Naive thymus-derived CD4-positive, alpha-beta T cell (primary cell): ENCODE measurements at regions not wholly inside any gene's neighbourhood (a gene's known extent, or its start where the extent isn't known, plus 50 kb on each side); places are given as distances from the start of the nearest gene placed in this dataset.

ENCODE experiments used
- ATAC-seq: fragments of 150-1000 bp; cut with Tn5 transposase; 2 replicates; pipeline ENCODE4 v1.10.0; 2021; ENCODE audit warnings: mild to moderate bottlenecking, moderate library complexity
- CTCF ChIA-PET: fragments of 350-600 bp; sonication (Branson Sonifier 250); formaldehyde crosslinking; loops from one replicate; lab custom pipeline; 2021; ENCODE audit warnings: antibody characterized with exemption; lab: Charles Lee
- POLR2A ChIA-PET: fragments of 350-600 bp; sonication (Branson Sonifier 250); formaldehyde crosslinking; loops from one replicate; lab custom pipeline; 2021; ENCODE audit warnings: antibody characterized with exemption, inconsistent platforms; lab: Charles Lee
- DNase-seq, 9 donors: peaks; one replicate each; pipeline versions ENCODE4 v3.0.0 to v3.0.0-alpha.2; 2020 to 2022; ENCODE audit warnings: mixed read lengths in 1 of 9
- H3K27ac ChIP-seq: one replicate; pipeline ENCODE4 v1.7.0; 2013; ENCODE audit warnings: mild to moderate bottlenecking, low read depth, low read length, moderate library complexity
- H3K27me3 ChIP-seq, 2 donors: one replicate each; pipeline ENCODE4 v1.7.0; 2013; ENCODE audit warnings: low read length in 2 of 2, mild to moderate bottlenecking in 2 of 2, moderate library complexity in 2 of 2; ENCODE audit not compliant: control insufficient read depth in 2 of 2, insufficient read depth in 2 of 2
- H3K36me3 ChIP-seq, 3 experiments: 1 replicate in 2 of 3; 2 replicates in 1 of 3; pipeline ENCODE4 v1.7.0; 2013; ENCODE audit warnings: low read length in 3 of 3, mild to moderate bottlenecking in 3 of 3, moderate library complexity in 1 of 3; ENCODE audit not compliant: insufficient read depth in 3 of 3, control insufficient read depth in 2 of 3
- H3K4me1 ChIP-seq, 2 donors: one replicate each; pipeline ENCODE4 v1.7.0; 2013; ENCODE audit warnings: low read length in 2 of 2, mild to moderate bottlenecking in 2 of 2, moderate library complexity in 1 of 2; ENCODE audit not compliant: control insufficient read depth in 2 of 2, insufficient read depth in 2 of 2
- H3K4me3 ChIP-seq: 2 replicates; pipeline ENCODE4 v1.7.0; 2013; ENCODE audit warnings: mild to moderate bottlenecking, low read length
- H3K9me3 ChIP-seq, 3 experiments: 1 replicate in 2 of 3; 2 replicates in 1 of 3; pipeline ENCODE4 v1.7.0; 2013; ENCODE audit warnings: low read length in 3 of 3; ENCODE audit not compliant: control insufficient read depth in 2 of 3
- H3K27ac Mint-ChIP-seq, 9 donors: one replicate each; pipeline ENCODE4 v1.8.0; 2020 to 2022; ENCODE audit warnings: mixed read lengths in 9 of 9, mild to moderate bottlenecking in 8 of 9, moderate library complexity in 5 of 9, inconsistent platforms in 2 of 9
- H3K27me3 Mint-ChIP-seq, 5 donors: one replicate each; pipeline ENCODE4 v1.8.0; 2021 to 2022; ENCODE audit warnings: mixed read lengths in 5 of 5, mild to moderate bottlenecking in 1 of 5
- H3K36me3 Mint-ChIP-seq, 5 donors: one replicate each; pipeline ENCODE4 v1.8.0; 2020 to 2022; ENCODE audit warnings: mixed read lengths in 5 of 5, mild to moderate bottlenecking in 3 of 5, inconsistent platforms in 1 of 5
- H3K4me1 Mint-ChIP-seq, 7 donors: one replicate each; pipeline ENCODE4 v1.8.0; 2020 to 2022; ENCODE audit warnings: mixed read lengths in 7 of 7, mild to moderate bottlenecking in 3 of 7, inconsistent platforms in 1 of 7
- H3K4me3 Mint-ChIP-seq, 10 donors: one replicate each; pipeline ENCODE4 v1.8.0; 2020 to 2022; ENCODE audit warnings: mild to moderate bottlenecking in 10 of 10, mixed read lengths in 10 of 10, moderate library complexity in 6 of 10, inconsistent platforms in 2 of 10
- H3K9me3 Mint-ChIP-seq, 11 donors: one replicate each; pipeline ENCODE4 v1.8.0; 2020 to 2022; ENCODE audit warnings: mixed read lengths in 11 of 11, mild to moderate bottlenecking in 4 of 11, inconsistent platforms in 1 of 11, moderate library complexity in 1 of 11
- intact Hi-C, 2 donors: fragments of 100-400 bp; cut with micrococcal nuclease; formaldehyde crosslinking; loops; one replicate each; pipeline ENCODE4 v1.15.1; 2023

DNA sequence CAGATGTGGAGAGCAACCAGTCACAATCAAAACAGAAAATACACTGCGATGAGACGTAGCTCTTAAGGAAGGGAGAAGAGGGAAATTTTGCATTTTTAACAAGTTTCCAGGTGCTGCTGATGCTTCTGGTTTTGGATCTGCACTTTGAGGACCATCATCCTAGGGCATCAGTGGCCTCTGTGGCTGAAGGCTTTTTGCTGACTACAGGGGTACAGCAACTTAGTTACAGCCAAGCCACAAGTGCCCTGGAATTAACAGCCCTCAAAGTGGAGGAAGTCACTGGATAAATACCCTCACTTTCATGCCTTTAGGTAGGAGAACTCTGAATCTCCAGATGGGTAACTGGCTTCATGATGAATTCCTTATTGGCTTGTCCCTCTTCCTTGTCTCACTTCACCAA lies 700.9 kb downstream of the TMEM182 start:
- H3K27me3 Mint-ChIP-seq, result no peaks in the 10 kb centered on the region
- no peaks in the 10 kb centered on the region for H3K36me3 ChIP-seq
- no peak overlapping the region for H3K27ac ChIP-seq
- H3K27me3 ChIP-seq, result no peaks in the 10 kb centered on the region
- peaks cover 0 to 19% (median 5%) of the 10 kb centered on the region in 11 donors for H3K9me3 Mint-ChIP-seq
- H3K4me1 ChIP-seq, result no peaks in the 10 kb centered on the region
- H3K4me3 ChIP-seq, result no peak overlapping the region
- intact Hi-C loops, result no loop called here
- no peak for DNase-seq
- H3K4me3 Mint-ChIP-seq, result no peak overlapping the region
- ChIA-PET POLR2A (no interaction called here), CTCF (no interaction called here)
- no peak overlapping the region for H3K27ac Mint-ChIP-seq
- H3K9me3 ChIP-seq, result no peaks in the 10 kb centered on the region
- no peaks in the 10 kb centered on the region for H3K36me3 Mint-ChIP-seq
- no peaks in the 10 kb centered on the region for H3K4me1 Mint-ChIP-seq
- no peak for ATAC-seq

- Mint-ChIP-seq H3K4me1 (no peaks in the 10 kb centered on the region), H3K27ac (no peak overlapping the region), H3K9me3 (peaks cover 0 to 34% (median 9%) of the 10 kb centered on the region in 11 donors), H3K4me3 (no peak overlapping the region), H3K36me3 (no peaks in the 10 kb centered on the region), H3K27me3 (no peaks in the 10 kb centered on the region)
- no peaks in the 10 kb centered on the region for H3K9me3 ChIP-seq
- DNase-seq (no peak), ATAC-seq (no peak)
- no peaks in the 10 kb centered on the region for H3K36me3 ChIP-seq
- H3K27me3 ChIP-seq, result no peaks in the 10 kb centered on the region
- ChIA-PET POLR2A (no interaction called here), CTCF (no interaction called here)
- H3K4me1 ChIP-seq, result no peaks in the 10 kb centered on the region
- intact Hi-C loops, result no loop called here
- no peak overlapping the region for H3K27ac ChIP-seq
- no peak overlapping the region for H3K4me3 ChIP-seq
These were observed 703.0 kb downstream of the TMEM182 start for GRCh38 chr2:103464831-103465230.

- no peaks in the 10 kb centered on the region for H3K4me1 Mint-ChIP-seq
- H3K27me3 Mint-ChIP-seq, result no peaks in the 10 kb centered on the region
- peaks cover 2 to 46% (median 14%) of the 10 kb centered on the region in 11 donors for H3K9me3 Mint-ChIP-seq
- ChIA-PET CTCF (no interaction called here), POLR2A (no interaction called here)
- Histone ChIP-seq H3K9me3 (no peaks in the 10 kb centered on the region), H3K27me3 (no peaks in the 10 kb centered on the region), H3K4me3 (no peak overlapping the region), H3K36me3 (no peaks in the 10 kb centered on the region), H3K27ac (no peak overlapping the region), H3K4me1 (no peaks in the 10 kb centered on the region)
- intact Hi-C loops, result no loop called here
- H3K36me3 Mint-ChIP-seq, result no peaks in the 10 kb centered on the region
- H3K27ac Mint-ChIP-seq, result no peak overlapping the region
- ATAC-seq (no peak), DNase-seq (no peak)
- no peak overlapping the region for H3K4me3 Mint-ChIP-seq
These were observed 708.0 kb downstream of the TMEM182 start for GRCh38 chr2:103469800-103470199.

DNA sequence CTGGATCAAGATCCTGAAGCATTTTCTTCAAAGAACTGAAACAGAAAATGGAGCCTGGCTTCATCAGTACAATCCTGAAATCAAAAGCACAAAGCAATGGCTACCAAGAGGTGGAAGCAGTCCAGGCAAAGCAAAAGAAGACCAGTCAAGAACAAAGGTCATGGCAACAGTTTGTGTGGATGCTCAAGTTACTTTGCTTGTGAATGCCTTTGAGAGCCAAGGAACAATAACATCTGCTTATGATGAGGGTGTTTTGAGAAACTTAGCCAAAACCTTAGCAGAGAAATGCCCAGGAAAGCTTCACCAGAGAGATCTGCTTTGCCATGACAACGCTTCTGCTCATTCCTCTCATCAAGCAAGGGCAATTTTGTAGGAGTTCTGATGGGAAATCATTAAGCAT lies 723.1 kb downstream of the TMEM182 start:
- peaks cover 0 to 9% (median 3%) of the 10 kb centered on the region in 11 donors for H3K9me3 Mint-ChIP-seq
- H3K4me3 Mint-ChIP-seq, result no peak overlapping the region
- ATAC-seq, result no peak
- intact Hi-C loops, result no loop called here
- no peak overlapping the region for H3K27ac ChIP-seq
- no peak overlapping the region for H3K27ac Mint-ChIP-seq
- H3K27me3 ChIP-seq, result no peaks in the 10 kb centered on the region
- no peak for DNase-seq
- H3K4me3 ChIP-seq, result no peak overlapping the region
- POLR2A ChIA-PET, result no interaction called here
- H3K4me1 ChIP-seq, result no peaks in the 10 kb centered on the region
- no peaks in the 10 kb centered on the region for H3K4me1 Mint-ChIP-seq
- H3K36me3 Mint-ChIP-seq, result no peaks in the 10 kb centered on the region
- H3K36me3 ChIP-seq, result no peaks in the 10 kb centered on the region
- no peaks in the 10 kb centered on the region for H3K9me3 ChIP-seq
- no peaks in the 10 kb centered on the region for H3K27me3 Mint-ChIP-seq
- CTCF ChIA-PET, result no interaction called here

DNA sequence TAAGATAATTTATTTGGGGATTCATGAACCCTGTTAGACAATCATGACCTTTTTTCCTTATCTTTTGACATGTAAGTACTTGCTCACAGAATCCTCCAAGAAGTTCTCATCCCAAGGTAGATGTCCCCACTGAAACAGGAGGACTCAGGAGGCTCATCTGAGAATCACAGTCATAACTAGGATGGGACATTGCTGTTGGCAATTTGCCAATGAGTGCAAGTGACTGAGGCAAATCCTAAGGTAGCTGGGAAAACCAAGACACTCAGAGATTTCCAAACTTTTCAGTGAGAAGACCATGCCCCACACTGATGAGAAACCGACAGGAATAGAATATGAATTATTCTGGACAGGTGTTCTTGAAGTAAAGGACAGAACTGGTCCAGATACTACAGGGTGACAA lies 735.0 kb downstream of the TMEM182 start:
- Histone ChIP-seq H3K27me3 (no peaks in the 10 kb centered on the region), H3K4me3 (no peak overlapping the region), H3K9me3 (no peaks in the 10 kb centered on the region), H3K27ac (no peak overlapping the region), H3K4me1 (no peaks in the 10 kb centered on the region), H3K36me3 (no peaks in the 10 kb centered on the region)
- no peaks in the 10 kb centered on the region for H3K4me1 Mint-ChIP-seq
- ATAC-seq (no peak), DNase-seq (no peak)
- CTCF ChIA-PET, result no interaction called here
- H3K36me3 Mint-ChIP-seq, result peaks cover 0 to 4% (median 0%) of the 10 kb centered on the region in 5 donors
- no peak overlapping the region for H3K4me3 Mint-ChIP-seq
- no peaks in the 10 kb centered on the region for H3K27me3 Mint-ChIP-seq
- POLR2A ChIA-PET, result no interaction called here
- intact Hi-C loops, result no loop called here
- peaks cover 0 to 21% (median 5%) of the 10 kb centered on the region in 11 donors for H3K9me3 Mint-ChIP-seq
- H3K27ac Mint-ChIP-seq, result no peak overlapping the region

GRCh38 chr2:103506812-103507211 lies 745.0 kb downstream of the TMEM182 start:
- DNase-seq, result no peak

GRCh38 chr2:103512442-103512841 lies 750.6 kb downstream of the TMEM182 start:
- no peaks in the 10 kb centered on the region for H3K9me3 ChIP-seq
- POLR2A ChIA-PET, result no interaction called here
- Mint-ChIP-seq H3K27ac (no peak overlapping the region), H3K4me3 (no peak overlapping the region), H3K9me3 (peaks cover 0 to 40% (median 12%) of the 10 kb centered on the region in 11 donors), H3K27me3 (no peaks in the 10 kb centered on the region), H3K36me3 (peaks cover 0 to 4% (median 0%) of the 10 kb centered on the region in 5 donors), H3K4me1 (no peaks in the 10 kb centered on the region)
- no peak overlapping the region for H3K27ac ChIP-seq
- intact Hi-C loops, result no loop called here
- no peaks in the 10 kb centered on the region for H3K36me3 ChIP-seq
- ATAC-seq (no peak), DNase-seq (no peak)
- no peak overlapping the region for H3K4me3 ChIP-seq
- CTCF ChIA-PET, result no interaction called here
- H3K4me1 ChIP-seq, result no peaks in the 10 kb centered on the region
- no peaks in the 10 kb centered on the region for H3K27me3 ChIP-seq

More at GRCh38 chr2:103506812-103507211, 745.0 kb downstream of the TMEM182 start:
- no peak overlapping the region for H3K27ac ChIP-seq
- no peak overlapping the region for H3K27ac Mint-ChIP-seq
- ATAC-seq, result no peak
- intact Hi-C loops, result no loop called here
- no peaks in the 10 kb centered on the region for H3K4me1 Mint-ChIP-seq
- H3K36me3 ChIP-seq, result no peaks in the 10 kb centered on the region
- ChIA-PET POLR2A (no interaction called here), CTCF (no interaction called here)
- H3K36me3 Mint-ChIP-seq, result no peaks in the 10 kb centered on the region
- H3K4me3 Mint-ChIP-seq, result no peak overlapping the region
- no peak overlapping the region for H3K4me3 ChIP-seq
- no peaks in the 10 kb centered on the region for H3K27me3 Mint-ChIP-seq
- no peaks in the 10 kb centered on the region for H3K9me3 ChIP-seq
- peaks cover 0 to 15% (median 5%) of the 10 kb centered on the region in 11 donors for H3K9me3 Mint-ChIP-seq
- H3K4me1 ChIP-seq, result no peaks in the 10 kb centered on the region
- H3K27me3 ChIP-seq, result no peaks in the 10 kb centered on the region
